ENCODE measurements at regions not wholly inside any gene's neighbourhood (a gene's known extent, or its start where the extent isn't known, plus 50 kb on each side); places are given as distances from the start of the nearest gene placed in this dataset.

DNA sequence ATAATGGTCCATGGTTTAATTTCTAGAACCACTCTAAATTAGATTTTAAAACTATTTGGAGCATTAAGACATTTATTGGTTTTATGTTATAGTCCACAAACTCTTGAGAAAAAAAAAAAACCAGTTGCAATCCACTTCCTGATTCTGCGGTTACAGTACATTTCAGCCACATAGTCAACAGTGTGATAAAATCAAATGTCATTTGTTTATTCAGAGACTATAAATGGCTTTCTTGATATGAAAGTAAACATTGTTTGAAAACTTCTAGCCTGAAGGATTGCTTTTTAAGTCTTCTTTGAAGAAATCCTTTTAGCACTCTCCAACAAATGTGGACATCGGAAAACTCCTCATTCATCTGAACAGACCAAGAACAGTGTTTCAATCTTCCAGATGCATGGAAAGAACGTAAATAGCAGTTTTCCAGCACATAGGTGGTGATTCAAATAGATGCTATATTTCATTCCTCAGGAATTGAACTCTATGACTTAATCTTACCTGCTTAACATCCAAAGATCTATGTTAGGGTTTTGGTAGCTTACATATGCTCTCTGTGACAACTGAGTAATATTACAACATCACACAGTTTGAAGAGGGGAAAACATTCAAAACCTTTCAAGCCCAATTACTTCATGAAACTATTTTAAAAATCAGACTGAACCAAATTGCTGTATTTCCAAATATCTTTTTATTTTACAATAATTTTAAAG, 87.8 kb upstream of the UBE2E2 start:
- TF ChIP-seq ZNF678 (CRISPR knock-in tag; IDR thresholded peaks at IDR 0.05) (no peak), RXRA (CRISPR knock-in tag; IDR thresholded peaks at IDR 0.05) (no peak)
- TF ChIP-seq, protein P1, sequence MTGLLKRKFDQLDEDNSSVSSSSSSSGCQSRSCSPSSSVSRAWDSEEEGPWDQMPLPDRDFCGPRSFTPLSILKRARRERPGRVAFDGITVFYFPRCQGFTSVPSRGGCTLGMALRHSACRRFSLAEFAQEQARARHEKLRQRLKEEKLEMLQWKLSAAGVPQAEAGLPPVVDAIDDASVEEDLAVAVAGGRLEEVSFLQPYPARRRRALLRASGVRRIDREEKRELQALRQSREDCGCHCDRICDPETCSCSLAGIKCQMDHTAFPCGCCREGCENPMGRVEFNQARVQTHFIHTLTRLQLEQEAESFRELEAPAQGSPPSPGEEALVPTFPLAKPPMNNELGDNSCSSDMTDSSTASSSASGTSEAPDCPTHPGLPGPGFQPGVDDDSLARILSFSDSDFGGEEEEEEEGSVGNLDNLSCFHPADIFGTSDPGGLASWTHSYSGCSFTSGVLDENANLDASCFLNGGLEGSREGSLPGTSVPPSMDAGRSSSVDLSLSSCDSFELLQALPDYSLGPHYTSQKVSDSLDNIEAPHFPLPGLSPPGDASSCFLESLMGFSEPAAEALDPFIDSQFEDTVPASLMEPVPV (CRISPR knock-in tag; IDR thresholded peaks at IDR 0.05) = no peak

Data from HepG2 (cell line).